Hepatocyte (in vitro differentiated cells): ENCODE measurements at regions not wholly inside any gene's neighbourhood (a gene's known extent, or its start where the extent isn't known, plus 50 kb on each side); places are given as distances from the start of the nearest gene placed in this dataset.

Experiments used
- EZH2 ChIP-seq: fragments of 200-600 bp; sonication (generic); IDR thresholded peaks from 2 replicates; pipeline ENCODE4 v1.6.1; 2016; ENCODE audit warnings: antibody characterized with exemption, mild to moderate bottlenecking, borderline replicate concordance
- EZH2phosphoT487 ChIP-seq: fragments of 200-600 bp; sonication (generic); IDR thresholded peaks from one replicate; pipeline ENCODE4 v1.6.1; 2018; ENCODE audit warnings: antibody characterized with exemption, mild to moderate bottlenecking, low read depth, moderate library complexity; ENCODE audit not compliant: unreplicated experiment, severe bottlenecking
- TF ChIP-seq, protein P1 (sequence below): fragments of 200-600 bp; sonication (generic); IDR thresholded peaks from 2 replicates; pipeline ENCODE4 v1.5.1; 2016; ENCODE audit warnings: antibody characterized with exemption, mild to moderate bottlenecking; ENCODE audit not compliant: poor library complexity

- TF ChIP-seq, protein P1, sequence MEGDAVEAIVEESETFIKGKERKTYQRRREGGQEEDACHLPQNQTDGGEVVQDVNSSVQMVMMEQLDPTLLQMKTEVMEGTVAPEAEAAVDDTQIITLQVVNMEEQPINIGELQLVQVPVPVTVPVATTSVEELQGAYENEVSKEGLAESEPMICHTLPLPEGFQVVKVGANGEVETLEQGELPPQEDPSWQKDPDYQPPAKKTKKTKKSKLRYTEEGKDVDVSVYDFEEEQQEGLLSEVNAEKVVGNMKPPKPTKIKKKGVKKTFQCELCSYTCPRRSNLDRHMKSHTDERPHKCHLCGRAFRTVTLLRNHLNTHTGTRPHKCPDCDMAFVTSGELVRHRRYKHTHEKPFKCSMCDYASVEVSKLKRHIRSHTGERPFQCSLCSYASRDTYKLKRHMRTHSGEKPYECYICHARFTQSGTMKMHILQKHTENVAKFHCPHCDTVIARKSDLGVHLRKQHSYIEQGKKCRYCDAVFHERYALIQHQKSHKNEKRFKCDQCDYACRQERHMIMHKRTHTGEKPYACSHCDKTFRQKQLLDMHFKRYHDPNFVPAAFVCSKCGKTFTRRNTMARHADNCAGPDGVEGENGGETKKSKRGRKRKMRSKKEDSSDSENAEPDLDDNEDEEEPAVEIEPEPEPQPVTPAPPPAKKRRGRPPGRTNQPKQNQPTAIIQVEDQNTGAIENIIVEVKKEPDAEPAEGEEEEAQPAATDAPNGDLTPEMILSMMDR = no peak
- TF ChIP-seq EZH2phosphoT487 (no peak), EZH2 (no peak)
These were observed 55.8 kb upstream of the PDZRN3 start for GRCh38 chr3:73680391-73681095.
